ENCODE measurements at regions not wholly inside any gene's neighbourhood (a gene's known extent, or its start where the extent isn't known, plus 50 kb on each side); places are given as distances from the start of the nearest gene placed in this dataset.

- no peak for TF ChIP-seq EZH2 (IDR thresholded peaks at IDR 0.05; ENCODE audit: borderline replicate concordance, low read depth, low read length, severe bottlenecking)
- no peak for TF ChIP-seq CTCF (IDR thresholded peaks at IDR 0.05; ENCODE audit: extremely low read depth in 1 of 2, insufficient read depth in 1 of 2, low read depth in 1 of 2, low read length in 2 of 2)
- TF ChIP-seq POLR2A (IDR thresholded peaks at IDR 0.05; ENCODE audit: low read depth, low read length), result no peak
Measured at GRCh38 chr10:27380929-27381358, 123.2 kb upstream of the RAB18 start.
